NCI-H446 (cell line): ENCODE measurements at regions not wholly inside any gene's neighbourhood (a gene's known extent, or its start where the extent isn't known, plus 50 kb on each side); places are given as distances from the start of the nearest gene placed in this dataset.
"Not testable (repeated sequence)": the region's sequence is repeated elsewhere in the genome, so short reads cannot be mapped to it uniquely, and the experiment has no call there.

ENCODE experiments used
- DNase-seq, 2 experiments: peaks; one replicate each; lab custom pipeline; 2025; lab: John Stamatoyannopoulos, UW

GRCh38 chr2:144834363-144834762 is 314.4 kb upstream of the ZEB2 start:
- no peak for DNase-seq

GRCh38 chr2:144833075-144833637 is 313.2 kb upstream of the ZEB2 start:
- no peak for DNase-seq

DNA sequence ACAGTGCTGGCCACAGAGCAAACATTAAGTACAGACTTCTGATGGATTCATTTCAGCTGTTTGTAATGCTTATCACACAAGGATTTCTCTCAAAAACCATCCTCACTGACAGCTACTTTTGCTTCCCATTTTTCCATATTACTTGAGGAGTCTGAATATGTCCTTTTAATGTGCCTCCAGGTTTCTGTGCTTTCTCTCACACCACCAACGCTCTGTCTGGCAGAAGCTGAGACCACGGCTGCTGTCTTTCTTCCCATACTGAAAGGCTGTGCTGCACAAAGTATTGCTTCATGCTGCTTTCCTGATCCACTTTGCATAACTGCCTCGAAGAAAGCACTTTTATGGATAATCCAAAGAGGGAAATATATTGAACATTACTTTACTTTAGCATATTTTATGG is 312.1 kb upstream of the ZEB2 start:
- DNase-seq: no peak

GRCh38 chr2:144830543-144830942 is 310.6 kb upstream of the ZEB2 start:
- DNase-seq: no peak

GRCh38 chr2:144827404-144827803 is 307.5 kb upstream of the ZEB2 start:
- no peak for DNase-seq

DNA sequence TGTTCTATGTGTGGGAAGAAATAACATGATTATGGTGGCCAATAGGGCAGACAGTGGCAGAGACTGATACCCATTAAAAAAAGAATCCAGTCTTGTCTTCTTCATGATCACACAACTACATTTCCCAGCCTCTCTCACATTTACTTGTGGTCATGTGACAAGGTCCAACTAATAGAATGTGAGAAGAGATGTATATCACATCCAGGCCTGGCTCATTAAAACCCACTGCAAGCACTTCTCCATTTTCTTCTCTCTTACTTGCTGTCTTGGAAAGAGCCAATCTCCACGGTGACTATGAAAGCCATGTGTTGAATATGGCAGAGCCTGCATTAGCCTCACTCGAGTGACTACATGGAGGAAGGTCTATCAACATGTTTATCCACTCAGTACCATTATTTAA is 306.2 kb upstream of the ZEB2 start:
- no peak for DNase-seq

- DNase-seq: no peak
Observed at GRCh38 chr2:144825331-144826020, 305.6 kb upstream of the ZEB2 start.

DNA sequence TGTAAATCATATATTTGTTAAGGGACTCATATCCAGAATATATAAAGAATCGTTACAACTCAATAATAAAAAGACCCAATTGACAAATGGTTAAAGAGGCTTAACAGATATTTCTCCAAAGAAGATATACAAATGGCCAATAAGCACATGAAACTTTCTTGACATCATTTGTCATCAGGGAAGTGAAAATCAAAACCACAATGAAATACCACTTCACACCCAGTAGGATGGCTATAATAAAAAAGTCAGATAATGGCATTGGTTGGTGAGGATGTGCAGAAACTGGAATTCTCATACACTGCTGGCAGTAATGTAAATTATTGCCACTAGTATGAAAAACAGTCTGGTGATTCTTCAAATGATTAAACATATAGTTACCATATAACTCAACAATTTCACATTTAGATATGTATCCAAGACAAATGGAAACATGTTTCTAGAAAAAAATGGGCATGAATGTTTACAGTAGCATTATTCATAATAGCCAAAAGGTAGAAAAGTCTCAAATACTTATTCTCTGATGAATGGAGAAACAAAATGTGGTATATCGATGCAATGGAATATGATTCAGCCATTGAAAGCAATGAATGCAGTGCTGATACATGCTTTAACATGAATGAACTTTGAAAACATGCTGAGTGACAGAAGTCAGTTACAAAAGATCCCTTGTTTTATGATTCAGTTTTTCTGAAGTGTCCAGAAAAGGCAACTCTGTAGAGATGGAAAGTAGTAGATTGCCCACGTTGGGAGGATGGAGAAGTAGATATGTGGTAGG is 304.6 kb upstream of the ZEB2 start:
- no peak for DNase-seq

GRCh38 chr2:144822966-144823365 is 303.0 kb upstream of the ZEB2 start:
- DNase-seq: no peak

GRCh38 chr2:144812288-144812687 is 292.4 kb upstream of the ZEB2 start:
- no peak for DNase-seq

GRCh38 chr2:144801766-144802165 is 281.8 kb upstream of the ZEB2 start:
- no peak for DNase-seq

DNA sequence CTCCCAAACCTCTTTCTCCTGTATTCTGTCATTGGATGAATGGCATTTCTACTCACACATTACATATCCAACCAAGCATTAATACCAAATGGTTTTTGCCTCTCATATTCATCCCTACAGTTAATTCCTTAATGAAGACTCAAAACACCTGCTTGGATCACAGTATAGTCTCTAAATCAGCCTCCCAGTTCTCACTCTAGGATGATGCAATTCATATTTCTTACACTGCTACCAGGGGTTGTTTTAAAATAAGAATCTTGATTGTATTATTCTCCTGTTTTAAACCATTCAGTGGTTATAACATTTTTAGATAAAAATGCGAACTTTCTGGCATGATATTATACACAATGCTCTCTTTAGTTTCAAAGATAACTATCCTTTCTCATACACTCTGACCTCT is 281.4 kb upstream of the ZEB2 start:
- no peak for DNase-seq

- DNase-seq: no peak
Observed at GRCh38 chr2:144798989-144799388, 279.1 kb upstream of the ZEB2 start.

GRCh38 chr2:144798034-144798433 is 278.1 kb upstream of the ZEB2 start:
- no peak for DNase-seq

DNA sequence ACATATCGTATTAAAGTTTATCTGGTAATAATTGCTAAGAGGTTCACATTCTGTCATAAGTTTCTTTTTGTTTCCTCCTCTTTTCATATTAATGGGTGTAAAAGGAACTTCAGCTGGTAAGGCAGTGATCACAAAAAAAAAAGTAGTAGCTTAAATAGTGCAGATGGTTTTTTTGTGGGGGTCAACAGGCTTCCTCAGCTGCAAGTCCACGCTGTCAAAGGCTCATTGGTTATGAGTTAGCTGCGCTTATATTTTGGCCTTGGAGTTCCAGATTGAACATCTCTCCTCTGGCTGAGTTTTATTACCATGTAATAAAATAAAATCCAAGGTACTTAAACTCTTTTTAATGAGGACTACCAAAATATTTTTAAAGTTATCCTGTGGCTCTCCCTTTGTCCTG is 277.0 kb upstream of the ZEB2 start:
- DNase-seq: no peak

DNA sequence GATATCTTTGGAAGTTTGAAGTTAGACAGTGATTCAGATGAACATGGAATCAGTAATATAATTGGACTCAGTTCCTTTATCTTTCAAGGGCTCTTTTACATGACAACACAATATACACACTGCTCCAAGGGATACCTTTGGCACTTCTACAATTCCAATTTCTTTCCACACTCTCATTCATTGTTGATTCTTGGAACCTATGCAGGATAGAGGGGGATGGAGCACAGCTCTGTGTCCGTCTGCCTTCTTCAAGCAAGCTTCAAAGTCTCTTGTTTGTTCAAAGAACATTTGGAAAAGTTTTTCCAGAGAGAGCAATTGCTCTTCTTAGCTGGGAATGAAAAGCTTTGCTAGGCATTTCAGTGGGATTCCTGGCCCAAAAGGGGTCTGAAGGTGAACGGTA is 276.2 kb upstream of the ZEB2 start:
- no peak for DNase-seq

- no peak for DNase-seq
Observed at GRCh38 chr2:144785253-144785652, 265.3 kb upstream of the ZEB2 start.

- no peak for DNase-seq
Observed at GRCh38 chr2:144780983-144781382, 261.1 kb upstream of the ZEB2 start.

- DNase-seq: no peak
Observed at GRCh38 chr2:144776766-144777165, 256.8 kb upstream of the ZEB2 start.

GRCh38 chr2:144774809-144775208 is 254.9 kb upstream of the ZEB2 start:
- DNase-seq: no peak

DNA sequence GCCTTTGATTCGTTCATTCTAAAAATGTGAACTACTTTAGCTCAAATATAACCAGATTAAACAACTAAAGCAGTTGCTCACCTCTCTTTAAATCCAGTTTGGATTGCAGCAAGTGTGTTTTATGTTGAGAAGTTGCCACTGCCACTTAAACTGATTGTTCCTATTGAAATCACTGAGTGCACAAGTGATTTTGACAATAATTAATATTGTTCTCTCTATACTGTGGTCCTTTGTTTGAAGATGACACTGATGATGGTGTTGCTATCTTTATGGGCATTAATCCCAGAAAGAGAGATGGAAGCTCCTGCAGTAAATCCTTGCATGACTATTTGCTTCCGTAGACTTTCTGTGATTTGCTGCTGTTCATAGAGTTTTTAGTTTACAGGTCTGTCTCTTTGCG is 251.4 kb upstream of the ZEB2 start:
- no peak for DNase-seq

GRCh38 chr2:144770616-144771230 is 250.8 kb upstream of the ZEB2 start:
- DNase-seq: no peak

DNA sequence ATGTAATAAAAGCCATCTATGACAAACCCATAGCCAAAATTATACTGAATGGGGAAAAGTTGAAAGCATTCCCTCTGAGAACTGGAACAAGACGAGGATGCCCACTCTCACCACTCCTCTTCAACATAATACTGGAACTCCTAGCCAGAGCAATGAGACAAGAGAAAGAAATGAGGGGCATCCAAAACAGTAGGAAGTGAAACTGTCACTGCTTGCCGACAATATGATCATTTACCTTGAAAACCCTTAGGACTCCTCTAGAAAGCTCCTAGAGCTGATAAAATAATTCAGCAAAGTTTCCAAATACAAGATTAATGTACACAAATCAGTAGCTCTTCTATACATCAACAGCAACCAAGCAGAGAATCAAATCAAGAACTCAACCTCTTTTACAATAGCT is 241.0 kb upstream of the ZEB2 start:
- DNase-seq: not testable (repeated sequence)
